H1 (cell line): ENCODE measurements at regions not wholly inside any gene's neighbourhood (a gene's known extent, or its start where the extent isn't known, plus 50 kb on each side); places are given as distances from the start of the nearest gene placed in this dataset.

Source experiments
- CHD1 ChIP-seq: IDR thresholded peaks from 2 replicates; pipeline ENCODE4 v1.6.1; 2012; ENCODE audit warnings: low read depth, low read length, improper control_type of control experiment
- CTCF ChIP-seq, 3 experiments: IDR thresholded peaks; 1 replicate in 2 of 3; 2 replicates in 1 of 3; pipeline versions ENCODE4 v1.5.1 to v1.6.1; 2011; ENCODE audit warnings: low read length in 3 of 3, mild to moderate bottlenecking in 3 of 3, inconsistent platforms in 2 of 3, low read depth in 1 of 3, moderate library complexity in 1 of 3; ENCODE audit not compliant: insufficient read depth in 1 of 3; ENCODE audit errors: control extremely low read depth in 1 of 3

- TF ChIP-seq CTCF (IDR thresholded peaks at IDR 0.05; ENCODE audit: control extremely low read depth in 1 of 3, insufficient read depth in 1 of 3, low read depth in 1 of 3, low read length in 3 of 3) = no peak
- TF ChIP-seq CHD1 = no peak
Observed at GRCh38 chr13:77475345-77476084, 60.0 kb upstream of the SCEL start.
